Lower lobe of right lung (tissue), 2 donors: ENCODE measurements at regions not wholly inside any gene's neighbourhood (a gene's known extent, or its start where the extent isn't known, plus 50 kb on each side); places are given as distances from the start of the nearest gene placed in this dataset.
"Not testable (repeated sequence)": the region's sequence is repeated elsewhere in the genome, so short reads cannot be mapped to it uniquely, and the experiment has no call there.

Experiments
- ATAC-seq, 2 donors: fragments of 200-7000 bp; cut with Tn5 transposase; one replicate each; pipeline ENCODE4 v1.9.1; 2020 to 2022; ENCODE audit warnings: mild to moderate bottlenecking in 2 of 2, moderate library complexity in 2 of 2
- DNase-seq: peaks from one replicate; pipeline ENCODE4 v3.0.0-alpha.2; 2020
- H3K27ac ChIP-seq: fragments of 200-600 bp; one replicate; pipeline ENCODE4 v1.8.0; 2022
- H3K27me3 ChIP-seq: fragments of 200-600 bp; one replicate; pipeline ENCODE4 v1.8.0; 2022; ENCODE audit warnings: low read depth
- H3K36me3 ChIP-seq: fragments of 200-600 bp; one replicate; pipeline ENCODE4 v1.8.0; 2022; ENCODE audit warnings: mild to moderate bottlenecking
- H3K4me1 ChIP-seq: fragments of 200-600 bp; one replicate; pipeline ENCODE4 v1.8.0; 2022
- H3K4me3 ChIP-seq: fragments of 200-600 bp; one replicate; pipeline ENCODE4 v1.8.0; 2022; ENCODE audit warnings: mild to moderate bottlenecking
- H3K9me3 ChIP-seq: fragments of 200-600 bp; one replicate; pipeline ENCODE4 v1.8.0; 2022
- CTCF ChIP-seq: fragments of 200-600 bp; IDR thresholded peaks from one replicate; pipeline ENCODE4 v1.8.0; 2022; ENCODE audit warnings: antibody characterized with exemption, mild to moderate bottlenecking
- intact Hi-C: fragments of 100-400 bp; cut with DNase I; formaldehyde crosslinking; loops from one replicate; pipeline ENCODE4 v1.11.0; 2022
- donor health status: DM: no; HTN: yes; CAD: no; lungs with severe emphysema.

GRCh38 chr7:26944501-26945358, 80.3 kb upstream of the SKAP2 start:
- ATAC-seq, result no peak
- no peak overlapping the region for H3K4me3 ChIP-seq
- intact Hi-C loops, result no loop called here
- no peaks in the 10 kb centered on the region for H3K4me1 ChIP-seq
- H3K9me3 ChIP-seq, result no peaks in the 10 kb centered on the region
- no peaks in the 10 kb centered on the region for H3K27me3 ChIP-seq
- DNase-seq, result no peak
- TF ChIP-seq CTCF, result no peak
- no peaks in the 10 kb centered on the region for H3K36me3 ChIP-seq
- H3K27ac ChIP-seq, result no peak overlapping the region

GRCh38 chr7:26937939-26938623, 73.7 kb upstream of the SKAP2 start:
- intact Hi-C loops, result no loop called here

GRCh38 chr7:26937306-26937705, 72.9 kb upstream of the SKAP2 start:
- intact Hi-C loops, result no loop called here
- DNase-seq (no peak), ATAC-seq (no peak)

More at GRCh38 chr7:26937939-26938623, 73.7 kb upstream of the SKAP2 start:
- DNase-seq (no peak), ATAC-seq (no peak)
- H3K27ac ChIP-seq, result no peak overlapping the region
- H3K4me3 ChIP-seq, result no peak overlapping the region
- no peaks in the 10 kb centered on the region for H3K4me1 ChIP-seq
- no peaks in the 10 kb centered on the region for H3K36me3 ChIP-seq
- no peak for TF ChIP-seq CTCF
- H3K27me3 ChIP-seq, result no peaks in the 10 kb centered on the region
- H3K9me3 ChIP-seq, result no peaks in the 10 kb centered on the region

GRCh38 chr7:26932616-26933015, 68.2 kb upstream of the SKAP2 start:
- not testable (repeated sequence) for DNase-seq, H3K9me3 ChIP-seq, H3K4me3 ChIP-seq

More at GRCh38 chr7:26937306-26937705, 72.9 kb upstream of the SKAP2 start:
- H3K27ac ChIP-seq, result no peak overlapping the region
- TF ChIP-seq CTCF, result no peak
- H3K27me3 ChIP-seq, result no peaks in the 10 kb centered on the region
- H3K9me3 ChIP-seq, result no peaks in the 10 kb centered on the region
- H3K36me3 ChIP-seq, result no peaks in the 10 kb centered on the region
- no peaks in the 10 kb centered on the region for H3K4me1 ChIP-seq
- H3K4me3 ChIP-seq, result no peak overlapping the region

GRCh38 chr7:26930845-26931244, 66.5 kb upstream of the SKAP2 start:
- Histone ChIP-seq H3K27me3 (no peaks in the 10 kb centered on the region), H3K4me1 (no peaks in the 10 kb centered on the region), H3K27ac (no peak overlapping the region), H3K9me3 (no peaks in the 10 kb centered on the region), H3K4me3 (no peak overlapping the region), H3K36me3 (no peaks in the 10 kb centered on the region)
- DNase-seq (no peak), ATAC-seq (no peak)
- intact Hi-C loops, result no loop called here
- no peak for TF ChIP-seq CTCF

More at GRCh38 chr7:26932616-26933015, 68.2 kb upstream of the SKAP2 start:
- ATAC-seq, H3K36me3 ChIP-seq, H3K27ac ChIP-seq, intact Hi-C loops, H3K4me1 ChIP-seq, H3K27me3 ChIP-seq: not testable (repeated sequence)

GRCh38 chr7:26930201-26930600, 65.8 kb upstream of the SKAP2 start:
- intact Hi-C loops, result no loop called here
- no peak for TF ChIP-seq CTCF
- Histone ChIP-seq H3K4me3 (no peak overlapping the region), H3K27me3 (no peaks in the 10 kb centered on the region), H3K9me3 (no peaks in the 10 kb centered on the region), H3K4me1 (no peaks in the 10 kb centered on the region), H3K36me3 (no peaks in the 10 kb centered on the region), H3K27ac (no peak overlapping the region)
- DNase-seq, result no peak
- ATAC-seq, result no peak
